Naive B cell (primary cell): ENCODE measurements at regions not wholly inside any gene's neighbourhood (a gene's known extent, or its start where the extent isn't known, plus 50 kb on each side); places are given as distances from the start of the nearest gene placed in this dataset.

ENCODE experiments used
- ATAC-seq, 2 donors: fragments of 150-1000 bp; cut with Tn5 transposase; 2 replicates each; pipeline ENCODE4 v1.10.0; 2021; ENCODE audit warnings: low read depth in 2 of 2, mild to moderate bottlenecking in 2 of 2, moderate library complexity in 2 of 2
- DNase-seq: peaks from one replicate; pipeline ENCODE4 v3.0.0; 2022
- H3K27ac Mint-ChIP-seq, 6 donors: one replicate each; pipeline ENCODE4 v1.8.0; 2020 to 2022; ENCODE audit warnings: mild to moderate bottlenecking in 6 of 6, mixed read lengths in 6 of 6, moderate library complexity in 5 of 6, inconsistent platforms in 2 of 6
- H3K27me3 Mint-ChIP-seq, 3 donors: one replicate each; pipeline ENCODE4 v1.8.0; 2021 to 2022; ENCODE audit warnings: mixed read lengths in 3 of 3, mild to moderate bottlenecking in 1 of 3
- H3K36me3 Mint-ChIP-seq, 2 donors: one replicate each; pipeline ENCODE4 v1.8.0; 2020 to 2022; ENCODE audit warnings: mixed read lengths in 2 of 2, inconsistent platforms in 1 of 2, mild to moderate bottlenecking in 1 of 2
- H3K4me1 Mint-ChIP-seq, 3 donors: one replicate each; pipeline ENCODE4 v1.8.0; 2020 to 2022; ENCODE audit warnings: mixed read lengths in 3 of 3, inconsistent platforms in 1 of 3, mild to moderate bottlenecking in 1 of 3, moderate library complexity in 1 of 3
- H3K4me3 Mint-ChIP-seq, 8 donors: one replicate each; pipeline ENCODE4 v1.8.0; 2020 to 2022; ENCODE audit warnings: mild to moderate bottlenecking in 8 of 8, mixed read lengths in 8 of 8, moderate library complexity in 8 of 8, inconsistent platforms in 2 of 8
- H3K9me3 Mint-ChIP-seq, 7 donors: one replicate each; pipeline ENCODE4 v1.8.0; 2020 to 2022; ENCODE audit warnings: mixed read lengths in 7 of 7, mild to moderate bottlenecking in 5 of 7, inconsistent platforms in 2 of 7, moderate library complexity in 1 of 7

GRCh38 chr6:134379076-134379475 is 61.2 kb upstream of the SGK1 start:
- no peaks in the 10 kb centered on the region for H3K36me3 Mint-ChIP-seq
- peak; percentile 61 to 82 for ATAC-seq
- no peak overlapping the region for H3K27ac Mint-ChIP-seq
- DNase-seq = no peak
- H3K4me3 Mint-ChIP-seq = no peak overlapping the region
- H3K27me3 Mint-ChIP-seq = no peaks in the 10 kb centered on the region
- peaks cover 0 to 5% (median 0%) of the 10 kb centered on the region in 7 donors for H3K9me3 Mint-ChIP-seq
- H3K4me1 Mint-ChIP-seq = peaks cover under 1 to 7% (median 5%) of the 10 kb centered on the region in 3 donors

DNA sequence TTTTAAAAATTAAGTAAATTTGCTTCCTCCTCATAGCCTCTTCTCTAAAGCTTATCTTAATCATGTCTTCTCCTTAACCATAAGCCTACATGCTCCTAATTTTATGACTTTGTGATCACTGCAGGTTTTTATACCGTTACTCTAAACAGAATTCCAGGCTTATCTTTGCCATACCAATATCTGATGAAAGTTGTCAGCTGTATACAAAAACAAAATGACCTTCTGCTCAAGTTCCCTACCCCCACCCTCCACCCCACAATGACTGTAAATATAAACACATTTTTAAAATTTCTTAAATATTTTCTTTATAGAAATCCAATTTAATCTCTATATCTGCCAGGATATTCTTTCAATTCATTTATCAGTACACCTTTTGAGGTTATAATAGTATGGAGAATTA is 60.5 kb upstream of the SGK1 start:
- no peaks in the 10 kb centered on the region for H3K27me3 Mint-ChIP-seq
- H3K27ac Mint-ChIP-seq = no peak overlapping the region
- DNase-seq (no peak), ATAC-seq (no peak)
- peaks cover 7 to 13% (median 7%) of the 10 kb centered on the region in 3 donors for H3K4me1 Mint-ChIP-seq
- no peaks in the 10 kb centered on the region for H3K36me3 Mint-ChIP-seq
- H3K4me3 Mint-ChIP-seq = no peak overlapping the region
- peaks cover 0 to 5% (median 0%) of the 10 kb centered on the region in 7 donors for H3K9me3 Mint-ChIP-seq

GRCh38 chr6:134376785-134377184 is 58.9 kb upstream of the SGK1 start:
- H3K27ac Mint-ChIP-seq = peak overlapping the region in 1 of 6 donors; percentile 88
- H3K36me3 Mint-ChIP-seq = no peaks in the 10 kb centered on the region
- DNase-seq (no peak), ATAC-seq (no peak)
- no peaks in the 10 kb centered on the region for H3K27me3 Mint-ChIP-seq
- peaks cover 15 to 26% (median 16%) of the 10 kb centered on the region in 3 donors for H3K4me1 Mint-ChIP-seq
- peaks cover 0 to 5% (median 0%) of the 10 kb centered on the region in 7 donors for H3K9me3 Mint-ChIP-seq
- H3K4me3 Mint-ChIP-seq = no peak overlapping the region

- ATAC-seq (no peak), DNase-seq (no peak)
- no peak overlapping the region for H3K4me3 Mint-ChIP-seq
Measured at GRCh38 chr6:134375220-134375580, 57.3 kb upstream of the SGK1 start.

GRCh38 chr6:134374491-134375219 is 56.7 kb upstream of the SGK1 start:
- Mint-ChIP-seq H3K4me1 (peaks cover 15 to 25% (median 16%) of the 10 kb centered on the region in 3 donors), H3K27ac (peak overlapping the region in 1 of 6 donors; percentile 16)

More at GRCh38 chr6:134375220-134375580, 57.3 kb upstream of the SGK1 start:
- Mint-ChIP-seq H3K4me1 (peaks cover 15 to 27% (median 16%) of the 10 kb centered on the region in 3 donors), H3K36me3 (no peaks in the 10 kb centered on the region), H3K27me3 (no peaks in the 10 kb centered on the region), H3K9me3 (peaks cover 0 to 5% (median 0%) of the 10 kb centered on the region in 7 donors), H3K27ac (no peak overlapping the region)

GRCh38 chr6:134373993-134374392 is 56.1 kb upstream of the SGK1 start:
- Mint-ChIP-seq H3K4me3 (no peak overlapping the region), H3K36me3 (no peaks in the 10 kb centered on the region), H3K9me3 (peaks cover 0 to 5% (median 0%) of the 10 kb centered on the region in 7 donors), H3K4me1 (peaks cover 15 to 25% (median 16%) of the 10 kb centered on the region in 3 donors), H3K27ac (no peak overlapping the region), H3K27me3 (no peaks in the 10 kb centered on the region)
- no peak for DNase-seq
- ATAC-seq = no peak

More at GRCh38 chr6:134374491-134375219, 56.7 kb upstream of the SGK1 start:
- ATAC-seq (no peak), DNase-seq (no peak)
- Mint-ChIP-seq H3K27me3 (no peaks in the 10 kb centered on the region), H3K9me3 (peaks cover 0 to 5% (median 0%) of the 10 kb centered on the region in 7 donors), H3K4me3 (no peak overlapping the region), H3K36me3 (no peaks in the 10 kb centered on the region)

GRCh38 chr6:134373282-134373922 is 55.5 kb upstream of the SGK1 start:
- H3K27me3 Mint-ChIP-seq = no peaks in the 10 kb centered on the region
- H3K4me3 Mint-ChIP-seq = peak overlapping the region in 1 of 8 donors; percentile 21
- DNase-seq (peak; percentile 30), ATAC-seq (peak; percentile 94 to 97)
- peaks cover 0 to 5% (median 0%) of the 10 kb centered on the region in 7 donors for H3K9me3 Mint-ChIP-seq
- peak overlapping the region in 1 of 6 donors; percentile 57 for H3K27ac Mint-ChIP-seq
- H3K36me3 Mint-ChIP-seq = no peaks in the 10 kb centered on the region
- peaks cover 15 to 25% (median 16%) of the 10 kb centered on the region in 3 donors for H3K4me1 Mint-ChIP-seq

DNA sequence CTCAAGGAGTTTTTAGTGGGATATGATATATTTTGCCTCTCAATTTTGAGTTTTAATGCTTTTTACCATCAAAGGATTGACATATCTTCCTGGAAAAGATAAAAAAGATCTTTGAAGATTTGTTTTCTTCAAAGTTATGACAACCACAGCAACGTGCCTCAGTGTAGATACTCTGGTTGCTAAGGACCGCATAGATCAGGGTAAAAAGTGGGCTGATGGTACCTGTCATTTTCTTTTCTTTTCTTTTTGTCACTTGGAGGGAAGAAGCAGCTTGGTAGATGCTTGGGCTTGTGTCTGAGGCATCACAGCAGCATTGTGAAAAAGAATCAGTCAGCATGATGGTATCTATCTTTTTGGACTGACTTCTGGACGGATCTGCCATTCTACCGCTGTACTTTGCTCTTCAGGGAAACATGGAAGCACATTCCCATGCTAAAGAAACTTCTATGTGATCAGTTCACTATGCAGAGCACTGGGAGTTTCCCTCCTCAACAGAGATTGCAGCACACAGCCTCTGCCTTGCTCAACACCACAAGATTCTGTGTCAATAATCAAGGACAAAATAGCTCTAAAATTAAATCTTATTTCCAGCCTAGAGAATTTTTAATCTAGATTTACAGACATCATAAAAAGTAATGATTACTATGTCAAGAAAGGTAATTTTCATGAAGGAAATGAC is 54.8 kb upstream of the SGK1 start:
- Mint-ChIP-seq H3K4me1 (peaks cover 15 to 25% (median 16%) of the 10 kb centered on the region in 3 donors), H3K36me3 (no peaks in the 10 kb centered on the region), H3K9me3 (peaks cover 0 to 5% (median 0%) of the 10 kb centered on the region in 7 donors), H3K4me3 (no peak overlapping the region), H3K27me3 (no peaks in the 10 kb centered on the region), H3K27ac (peak overlapping the region in 3 of 6 donors; percentile 4 to 57 (median 27))
- ATAC-seq (no peak), DNase-seq (no peak)

GRCh38 chr6:134368670-134369069 is 50.8 kb upstream of the SGK1 start:
- Mint-ChIP-seq H3K36me3 (no peaks in the 10 kb centered on the region), H3K4me3 (no peak overlapping the region), H3K4me1 (peaks cover 10 to 18% (median 11%) of the 10 kb centered on the region in 3 donors), H3K27ac (peak overlapping the region in 1 of 6 donors; percentile 19), H3K27me3 (no peaks in the 10 kb centered on the region), H3K9me3 (no peaks in the 10 kb centered on the region)
- no peak for DNase-seq
- no peak for ATAC-seq
